Small intestine (tissue), 7 donors: ENCODE measurements at regions not wholly inside any gene's neighbourhood (a gene's known extent, or its start where the extent isn't known, plus 50 kb on each side); places are given as distances from the start of the nearest gene placed in this dataset.

Experiments
- DNase-seq, 2 donors: peaks; one replicate each; pipeline versions ENCODE4 v3.0.0 to v3.0.0-alpha.2; 2013
- FAIRE-seq: peaks from 2 replicates; lab custom pipeline; 2012; peaks lifted over from hg19 to GRCh38; lab: Jason Lieb, UNC
- H3K27ac ChIP-seq, 3 donors: one replicate each; pipeline ENCODE4 v1.5.1; 2013; ENCODE audit warnings: low read length in 2 of 3, mild to moderate bottlenecking in 2 of 3, control low read depth in 1 of 3, inconsistent platforms in 1 of 3, low read depth in 1 of 3, moderate library complexity in 1 of 3
- H3K27me3 ChIP-seq, 3 donors: one replicate each; pipeline ENCODE4 v1.6.1; 2013; ENCODE audit warnings: low read length in 3 of 3, inconsistent platforms in 1 of 3; ENCODE audit not compliant: control insufficient read depth in 3 of 3, insufficient read depth in 3 of 3
- H3K36me3 ChIP-seq, 3 donors: one replicate each; pipeline ENCODE4 v1.6.1; 2013; ENCODE audit warnings: low read length in 3 of 3, inconsistent platforms in 1 of 3, low read depth in 1 of 3, mild to moderate bottlenecking in 1 of 3, moderate library complexity in 1 of 3; ENCODE audit not compliant: control insufficient read depth in 3 of 3, insufficient read depth in 2 of 3
- H3K4me1 ChIP-seq, 3 donors: one replicate each; pipeline ENCODE4 v1.6.1; 2013; ENCODE audit warnings: low read length in 2 of 3, inconsistent platforms in 1 of 3, low read depth in 1 of 3, mild to moderate bottlenecking in 1 of 3, moderate library complexity in 1 of 3; ENCODE audit not compliant: control insufficient read depth in 3 of 3, insufficient read depth in 2 of 3
- H3K4me3 ChIP-seq, 3 donors: one replicate each; pipeline ENCODE4 v1.5.1; 2013; ENCODE audit warnings: low read length in 3 of 3, control low read depth in 1 of 3, inconsistent platforms in 1 of 3, low read depth in 1 of 3, mild to moderate bottlenecking in 1 of 3, moderate library complexity in 1 of 3
- H3K9me3 ChIP-seq, 2 donors: one replicate each; pipeline ENCODE4 v1.6.1; 2013; ENCODE audit warnings: low read depth in 1 of 2, low read length in 1 of 2; ENCODE audit not compliant: control insufficient read depth in 2 of 2, insufficient read depth in 1 of 2
- WGBS, 3 donors: extraction: QIAGEN DNeasy Blood & Tissue Kit; methylation state at CpG; one replicate each; pipeline ENCODE4 v1.1.7; 2013; 5-methylcytosine and 5-hydroxymethylcytosine counted together
- donor health status: healthy with polysubstance abuse.
- donor health status: control.
- donor health status: control.
- donor health status: Bipolar disorder and iron deficiency.
- donor health status: healthy.

- Histone ChIP-seq H3K27me3 (peaks cover 0 to 2% (median 0%) of the 10 kb centered on the region in 3 donors), H3K4me3 (no peak overlapping the region), H3K27ac (no peak overlapping the region), H3K9me3 (peaks cover 0 to 14% of the 10 kb centered on the region in 2 donors), H3K36me3 (no peaks in the 10 kb centered on the region), H3K4me1 (no peaks in the 10 kb centered on the region)
- no peak for DNase-seq
- no peak for FAIRE-seq
Observed at GRCh38 chr1:118370861-118371260, 185.8 kb upstream of the SPAG17 start.

GRCh38 chr1:118366286-118366685, 181.3 kb upstream of the SPAG17 start:
- FAIRE-seq: no peak
- DNase-seq: no peak
- H3K9me3 ChIP-seq: no peaks in the 10 kb centered on the region
- no peaks in the 10 kb centered on the region for H3K4me1 ChIP-seq
- H3K36me3 ChIP-seq: no peaks in the 10 kb centered on the region
- no peak overlapping the region for H3K4me3 ChIP-seq
- no peak overlapping the region for H3K27ac ChIP-seq
- 0 to 32% (median 4%) methylated on average over 1 of the region's 1 CpG for WGBS, 3 donors
- H3K27me3 ChIP-seq: no peaks in the 10 kb centered on the region

GRCh38 chr1:118364882-118365281, 179.9 kb upstream of the SPAG17 start:
- FAIRE-seq: peak; percentile 5

GRCh38 chr1:118363396-118363795, 178.4 kb upstream of the SPAG17 start:
- no peak for DNase-seq
- H3K4me3 ChIP-seq: no peak overlapping the region
- H3K27me3 ChIP-seq: no peaks in the 10 kb centered on the region
- H3K9me3 ChIP-seq: no peaks in the 10 kb centered on the region
- FAIRE-seq: no peak
- WGBS, 3 donors: 74 to 78% (median 77%) methylated on average over 1 of the region's 1 CpG
- H3K27ac ChIP-seq: no peak overlapping the region
- H3K4me1 ChIP-seq: no peaks in the 10 kb centered on the region
- no peaks in the 10 kb centered on the region for H3K36me3 ChIP-seq

More at GRCh38 chr1:118364882-118365281, 179.9 kb upstream of the SPAG17 start:
- no peak overlapping the region for H3K27ac ChIP-seq
- no peaks in the 10 kb centered on the region for H3K4me1 ChIP-seq
- no peak for DNase-seq
- no peak overlapping the region for H3K4me3 ChIP-seq
- H3K27me3 ChIP-seq: no peaks in the 10 kb centered on the region
- H3K9me3 ChIP-seq: no peaks in the 10 kb centered on the region
- WGBS, 3 donors: 81 to 86% (median 86%) methylated on average over 1 of the region's 1 CpG
- H3K36me3 ChIP-seq: no peaks in the 10 kb centered on the region

GRCh38 chr1:118360817-118361216, 175.8 kb upstream of the SPAG17 start:
- Histone ChIP-seq H3K27me3 (no peaks in the 10 kb centered on the region), H3K4me1 (no peaks in the 10 kb centered on the region), H3K27ac (no peak overlapping the region), H3K4me3 (no peak overlapping the region), H3K9me3 (no peaks in the 10 kb centered on the region), H3K36me3 (no peaks in the 10 kb centered on the region)
- FAIRE-seq: no peak
- WGBS, 3 donors: 55 to 72% (median 55%) methylated on average over 2 of the region's 2 CpGs
- DNase-seq: no peak

GRCh38 chr1:118346936-118347335, 161.9 kb upstream of the SPAG17 start:
- H3K4me1 ChIP-seq: peaks cover 0 to 6% (median 0%) of the 10 kb centered on the region in 3 donors
- no peaks in the 10 kb centered on the region for H3K36me3 ChIP-seq

GRCh38 chr1:118340928-118341910, 156.2 kb upstream of the SPAG17 start:
- no peak overlapping the region for H3K27ac ChIP-seq
- no peak overlapping the region for H3K4me3 ChIP-seq
- 65 to 72% (median 66%) methylated on average over 5 of the region's 5 CpGs for WGBS, 3 donors
- no peaks in the 10 kb centered on the region for H3K36me3 ChIP-seq
- FAIRE-seq (no peak), DNase-seq (no peak)
- H3K27me3 ChIP-seq: no peaks in the 10 kb centered on the region
- no peaks in the 10 kb centered on the region for H3K9me3 ChIP-seq
- H3K4me1 ChIP-seq: no peaks in the 10 kb centered on the region

More at GRCh38 chr1:118346936-118347335, 161.9 kb upstream of the SPAG17 start:
- Histone ChIP-seq H3K9me3 (no peaks in the 10 kb centered on the region), H3K4me3 (no peak overlapping the region), H3K27ac (no peak overlapping the region), H3K27me3 (no peaks in the 10 kb centered on the region)
- DNase-seq: peak; percentile 56 to 62
- 8 to 49% (median 24%) methylated on average over 3 of the region's 3 CpGs for WGBS, 3 donors
- FAIRE-seq: no peak

- DNase-seq (peak in 1 of 2 donors; percentile 31), FAIRE-seq (no peak)
- Histone ChIP-seq H3K36me3 (no peaks in the 10 kb centered on the region), H3K4me3 (no peak overlapping the region), H3K27me3 (no peaks in the 10 kb centered on the region), H3K4me1 (no peaks in the 10 kb centered on the region), H3K27ac (no peak overlapping the region), H3K9me3 (no peaks in the 10 kb centered on the region)
- WGBS, 3 donors: 74 to 84% (median 78%) methylated on average over 4 of the region's 4 CpGs
Observed at GRCh38 chr1:118339400-118340124, 154.5 kb upstream of the SPAG17 start.
